Hepatocyte (in vitro differentiated cells): ENCODE measurements at regions not wholly inside any gene's neighbourhood (a gene's known extent, or its start where the extent isn't known, plus 50 kb on each side); places are given as distances from the start of the nearest gene placed in this dataset.

ENCODE experiments used
- DNase-seq: peaks from one replicate; pipeline ENCODE4 v3.0.0-alpha.2; 2016; ENCODE audit warnings: low spot score
- H2AFZ ChIP-seq: fragments of 200-600 bp; sonication (generic); 2 replicates; pipeline ENCODE4 v1.6.0; 2016; ENCODE audit warnings: antibody characterized with exemption, mild to moderate bottlenecking
- H3K27ac ChIP-seq: fragments of 200-600 bp; sonication (generic); 2 replicates; pipeline ENCODE4 v1.5.1; 2016; ENCODE audit warnings: mild to moderate bottlenecking
- H3K27me3 ChIP-seq: fragments of 200-600 bp; sonication (generic); 2 replicates; pipeline ENCODE4 v1.6.1; 2016
- H3K36me3 ChIP-seq: fragments of 200-600 bp; sonication (generic); replicated peaks from 2 replicates; pipeline ENCODE4 v1.5.1; 2016; ENCODE audit warnings: low read depth; ENCODE audit not compliant: insufficient read depth
- H3K4me1 ChIP-seq: fragments of 200-600 bp; sonication (generic); 2 replicates; pipeline ENCODE4 v1.5.1; 2016; ENCODE audit warnings: mild to moderate bottlenecking, moderate library complexity; ENCODE audit not compliant: insufficient read depth
- H3K4me2 ChIP-seq: fragments of 200-600 bp; sonication (generic); 2 replicates; pipeline ENCODE4 v1.6.0; 2016
- H3K4me3 ChIP-seq: fragments of 200-600 bp; sonication (generic); 2 replicates; pipeline ENCODE4 v1.5.1; 2016; ENCODE audit warnings: mild to moderate bottlenecking
- H3K79me2 ChIP-seq: fragments of 200-600 bp; sonication (generic); 2 replicates; pipeline ENCODE4 v1.6.0; 2017; ENCODE audit warnings: mild to moderate bottlenecking
- H3K9me2 ChIP-seq: fragments of 200-600 bp; sonication (generic); replicated peaks from 2 replicates; pipeline ENCODE4 v1.6.0; 2017; ENCODE audit warnings: mild to moderate bottlenecking; ENCODE audit not compliant: insufficient read depth
- H3K9me3 ChIP-seq: fragments of 200-600 bp; sonication (generic); 2 replicates; pipeline ENCODE4 v1.5.1; 2016; ENCODE audit warnings: low read depth, mild to moderate bottlenecking
- H4K20me1 ChIP-seq: fragments of 200-600 bp; sonication (generic); 2 replicates; pipeline ENCODE4 v1.6.0; 2016; ENCODE audit warnings: mild to moderate bottlenecking; ENCODE audit not compliant: insufficient read depth, poor library complexity, severe bottlenecking
- CTCF ChIP-seq: fragments of 200-600 bp; sonication (generic); IDR thresholded peaks from 2 replicates; pipeline ENCODE4 v1.5.1; 2016; ENCODE audit warnings: antibody characterized with exemption, mild to moderate bottlenecking; ENCODE audit not compliant: poor library complexity
- EZH2 ChIP-seq: fragments of 200-600 bp; sonication (generic); IDR thresholded peaks from 2 replicates; pipeline ENCODE4 v1.6.1; 2016; ENCODE audit warnings: antibody characterized with exemption, mild to moderate bottlenecking, borderline replicate concordance
- EZH2phosphoT487 ChIP-seq: fragments of 200-600 bp; sonication (generic); IDR thresholded peaks from one replicate; pipeline ENCODE4 v1.6.1; 2018; ENCODE audit warnings: antibody characterized with exemption, mild to moderate bottlenecking, low read depth, moderate library complexity; ENCODE audit not compliant: unreplicated experiment, severe bottlenecking
- WGBS: methylation state at CpG from one replicate; pipeline ENCODE4 v1.1.6; 2016; ENCODE audit warnings: low lambda C conversion rate; ENCODE audit errors: missing lambda C conversion rate; 5-methylcytosine and 5-hydroxymethylcytosine counted together

- Histone ChIP-seq H4K20me1 (no peaks in the 10 kb centered on the region), H3K9me3 (no peaks in the 10 kb centered on the region), H3K4me1 (peaks cover 10% of the 10 kb centered on the region), H3K4me2 (no peak overlapping the region), H3K27ac (no peak overlapping the region), H3K9me2 (no peaks in the 10 kb centered on the region), H3K27me3 (no peaks in the 10 kb centered on the region), H3K4me3 (no peak overlapping the region), H3K79me2 (no peaks in the 10 kb centered on the region), H2AFZ (no peak overlapping the region), H3K36me3 (no peaks in the 10 kb centered on the region)
- WGBS: 80% methylated on average over 5 of the region's 5 CpGs
- peak; percentile 16 for DNase-seq
- TF ChIP-seq CTCF (no peak), EZH2 (no peak), EZH2phosphoT487 (no peak)
Observed at GRCh38 chr20:11372876-11373790, 544.6 kb upstream of the BTBD3 start.

- no peaks in the 10 kb centered on the region for H3K36me3 ChIP-seq
- H2AFZ ChIP-seq: no peak overlapping the region
- H3K27ac ChIP-seq: no peak overlapping the region
- 81% methylated on average over 4 of the region's 4 CpGs for WGBS
- no peak for DNase-seq
- H3K27me3 ChIP-seq: no peaks in the 10 kb centered on the region
- H3K4me1 ChIP-seq: peaks cover 17% of the 10 kb centered on the region
- no peaks in the 10 kb centered on the region for H4K20me1 ChIP-seq
- H3K79me2 ChIP-seq: no peaks in the 10 kb centered on the region
- H3K9me3 ChIP-seq: no peaks in the 10 kb centered on the region
- no peak overlapping the region for H3K4me3 ChIP-seq
- H3K4me2 ChIP-seq: no peak overlapping the region
- no peak for TF ChIP-seq EZH2
- no peak for TF ChIP-seq CTCF
- no peak for TF ChIP-seq EZH2phosphoT487
- H3K9me2 ChIP-seq: no peaks in the 10 kb centered on the region
Observed at GRCh38 chr20:11375335-11375734, 542.4 kb upstream of the BTBD3 start.

GRCh38 chr20:11375966-11376365 is 541.7 kb upstream of the BTBD3 start:
- no peak overlapping the region for H2AFZ ChIP-seq
- no peaks in the 10 kb centered on the region for H3K9me3 ChIP-seq
- DNase-seq: no peak
- 52% methylated on average over 2 of the region's 2 CpGs for WGBS
- no peak overlapping the region for H3K4me3 ChIP-seq
- no peaks in the 10 kb centered on the region for H3K27me3 ChIP-seq
- no peaks in the 10 kb centered on the region for H4K20me1 ChIP-seq
- no peak overlapping the region for H3K27ac ChIP-seq
- no peaks in the 10 kb centered on the region for H3K9me2 ChIP-seq
- H3K4me1 ChIP-seq: peaks cover 17% of the 10 kb centered on the region
- H3K79me2 ChIP-seq: no peaks in the 10 kb centered on the region
- H3K36me3 ChIP-seq: no peaks in the 10 kb centered on the region
- no peak overlapping the region for H3K4me2 ChIP-seq
- TF ChIP-seq EZH2 (no peak), EZH2phosphoT487 (no peak), CTCF (no peak)
